ENCODE measurements at regions not wholly inside any gene's neighbourhood (a gene's known extent, or its start where the extent isn't known, plus 50 kb on each side); places are given as distances from the start of the nearest gene placed in this dataset.

GRCh38 chr6:3549314-3549940 lies 92.6 kb upstream of the SLC22A23 start:
- H3K27me3 Mint-ChIP-seq (ENCODE audit: low read depth) = peaks cover 10% of the 10 kb centered on the region
- DNase-seq (ENCODE audit: low read depth, low spot score) = no peak
- H3K27ac Mint-ChIP-seq (ENCODE audit: unreplicated experiment) = no peak overlapping the region
- H3K4me1 Mint-ChIP-seq = no peaks in the 10 kb centered on the region
- H3K9me3 Mint-ChIP-seq = peaks cover 35% of the 10 kb centered on the region
- TF ChIP-seq CTCF (conservative IDR thresholded peaks at IDR 0.05) = no peak
- H3K4me3 Mint-ChIP-seq = no peak overlapping the region
- H3K36me3 Mint-ChIP-seq (ENCODE audit: low read depth) = peaks cover 4% of the 10 kb centered on the region

GRCh38 chr6:3546121-3546520 lies 89.3 kb upstream of the SLC22A23 start:
- H3K4me3 Mint-ChIP-seq = no peak overlapping the region
- peaks cover 10% of the 10 kb centered on the region for H3K27me3 Mint-ChIP-seq (ENCODE audit: low read depth)
- H3K36me3 Mint-ChIP-seq (ENCODE audit: low read depth) = peaks cover 4% of the 10 kb centered on the region
- peaks cover 26% of the 10 kb centered on the region for H3K9me3 Mint-ChIP-seq
- no peak for TF ChIP-seq CTCF (conservative IDR thresholded peaks at IDR 0.05)
- no peak overlapping the region for H3K27ac Mint-ChIP-seq (ENCODE audit: unreplicated experiment)
- H3K4me1 Mint-ChIP-seq = no peaks in the 10 kb centered on the region
- no peak for DNase-seq (ENCODE audit: low read depth, low spot score)

GRCh38 chr6:3545156-3545555 lies 88.3 kb upstream of the SLC22A23 start:
- TF ChIP-seq CTCF (conservative IDR thresholded peaks at IDR 0.05) = no peak
- no peaks in the 10 kb centered on the region for H3K36me3 Mint-ChIP-seq (ENCODE audit: low read depth)
- peaks cover 18% of the 10 kb centered on the region for H3K9me3 Mint-ChIP-seq
- H3K4me1 Mint-ChIP-seq = no peaks in the 10 kb centered on the region
- H3K27ac Mint-ChIP-seq (ENCODE audit: unreplicated experiment) = no peak overlapping the region
- no peak for DNase-seq (ENCODE audit: low read depth, low spot score)
- H3K27me3 Mint-ChIP-seq (ENCODE audit: low read depth) = peaks cover 5% of the 10 kb centered on the region
- H3K4me3 Mint-ChIP-seq = no peak overlapping the region

- DNase-seq (ENCODE audit: low read depth, low spot score) = no peak
- H3K4me3 Mint-ChIP-seq = no peak overlapping the region
Observed at GRCh38 chr6:3542032-3542640, 85.3 kb upstream of the SLC22A23 start.

GRCh38 chr6:3541006-3541585 lies 84.2 kb upstream of the SLC22A23 start:
- H3K9me3 Mint-ChIP-seq = peaks cover 4% of the 10 kb centered on the region

More at GRCh38 chr6:3542032-3542640, 85.3 kb upstream of the SLC22A23 start:
- TF ChIP-seq CTCF (conservative IDR thresholded peaks at IDR 0.05) = no peak
- peaks cover 4% of the 10 kb centered on the region for H3K9me3 Mint-ChIP-seq
- no peaks in the 10 kb centered on the region for H3K36me3 Mint-ChIP-seq (ENCODE audit: low read depth)
- H3K27ac Mint-ChIP-seq (ENCODE audit: unreplicated experiment) = no peak overlapping the region
- H3K27me3 Mint-ChIP-seq (ENCODE audit: low read depth) = no peaks in the 10 kb centered on the region
- no peaks in the 10 kb centered on the region for H3K4me1 Mint-ChIP-seq

More at GRCh38 chr6:3541006-3541585, 84.2 kb upstream of the SLC22A23 start:
- no peak overlapping the region for H3K4me3 Mint-ChIP-seq
- no peaks in the 10 kb centered on the region for H3K27me3 Mint-ChIP-seq (ENCODE audit: low read depth)
- no peaks in the 10 kb centered on the region for H3K36me3 Mint-ChIP-seq (ENCODE audit: low read depth)
- DNase-seq (ENCODE audit: low read depth, low spot score) = no peak
- TF ChIP-seq CTCF (conservative IDR thresholded peaks at IDR 0.05) = no peak
- H3K4me1 Mint-ChIP-seq = no peaks in the 10 kb centered on the region
- H3K27ac Mint-ChIP-seq (ENCODE audit: unreplicated experiment) = no peak overlapping the region
